Sigmoid colon (tissue), 6 donors: ENCODE measurements at regions not wholly inside any gene's neighbourhood (a gene's known extent, or its start where the extent isn't known, plus 50 kb on each side); places are given as distances from the start of the nearest gene placed in this dataset.
"Not testable (repeated sequence)": the region's sequence is repeated elsewhere in the genome, so short reads cannot be mapped to it uniquely, and the experiment has no call there.

Experiments
- DNase-seq: peaks from one replicate; pipeline ENCODE4 v3.0.0-alpha.2; 2019
- H3K27ac ChIP-seq, 4 donors: fragments of 200-600 bp; sonication (generic); one replicate each; pipeline ENCODE4 v1.5.1; 2016 to 2019; ENCODE audit warnings: mild to moderate bottlenecking in 1 of 4
- H3K27me3 ChIP-seq, 3 donors: fragments of 200-600 bp; sonication (generic); one replicate each; pipeline ENCODE4 v1.5.1; 2019; ENCODE audit warnings: mild to moderate bottlenecking in 1 of 3
- H3K36me3 ChIP-seq, 4 donors: fragments of 200-600 bp; sonication (generic); one replicate each; pipeline ENCODE4 v1.5.1; 2016 to 2019
- H3K4me1 ChIP-seq, 4 donors: fragments of 200-600 bp; sonication (generic); one replicate each; pipeline ENCODE4 v1.5.1; 2017 to 2019
- H3K4me3 ChIP-seq, 4 donors: fragments of 200-600 bp; sonication (generic); one replicate each; pipeline ENCODE4 v1.5.1; 2017 to 2019; ENCODE audit warnings: mild to moderate bottlenecking in 2 of 4, moderate library complexity in 1 of 4
- H3K9me3 ChIP-seq, 4 donors: fragments of 200-600 bp in 3 of 4; sonication (generic) in 3 of 4; one replicate each; pipeline versions ENCODE4 v1.5.1 to v1.6.1; 2013 to 2019
- EP300 ChIP-seq, 4 donors: sonication (generic); formaldehyde crosslinking; IDR thresholded peaks; one replicate each; pipeline ENCODE4 v1.6.1; 2017; ENCODE audit warnings: antibody characterized with exemption in 4 of 4
- POLR2A ChIP-seq, 2 donors: fragments of 450-650 bp; IDR thresholded peaks; one replicate each; pipeline ENCODE4 v1.6.1; 2016; ENCODE audit warnings: antibody characterized with exemption in 2 of 2, mild to moderate bottlenecking in 2 of 2, moderate library complexity in 2 of 2
- POLR2AphosphoS5 ChIP-seq, 4 donors: sonication (generic); formaldehyde crosslinking; IDR thresholded peaks; one replicate each; pipeline ENCODE4 v1.6.1; 2017; ENCODE audit warnings: antibody characterized with exemption in 4 of 4
- WGBS, 2 donors: extraction: QIAGEN DNeasy Blood & Tissue Kit; methylation state at CpG; one replicate each; pipeline ENCODE4 v1.1.7; 2013; 5-methylcytosine and 5-hydroxymethylcytosine counted together
- intact Hi-C: fragments of 100-400 bp; cut with DNase I; formaldehyde crosslinking; loops from one replicate; pipeline ENCODE4 v1.15.1; 2023
- TF ChIP-seq, protein P1 (sequence below), 4 experiments: fragments of 450-650 bp in 3 of 4; fragments of 200-600 bp in 1 of 4; IDR thresholded peaks; one replicate each; pipeline ENCODE4 v1.5.1; 2016 to 2019; ENCODE audit warnings: antibody characterized with exemption in 4 of 4, mild to moderate bottlenecking in 3 of 4, moderate library complexity in 2 of 4
- donor health status: healthy with polysubstance abuse.
- donor health status: healthy.

DNA sequence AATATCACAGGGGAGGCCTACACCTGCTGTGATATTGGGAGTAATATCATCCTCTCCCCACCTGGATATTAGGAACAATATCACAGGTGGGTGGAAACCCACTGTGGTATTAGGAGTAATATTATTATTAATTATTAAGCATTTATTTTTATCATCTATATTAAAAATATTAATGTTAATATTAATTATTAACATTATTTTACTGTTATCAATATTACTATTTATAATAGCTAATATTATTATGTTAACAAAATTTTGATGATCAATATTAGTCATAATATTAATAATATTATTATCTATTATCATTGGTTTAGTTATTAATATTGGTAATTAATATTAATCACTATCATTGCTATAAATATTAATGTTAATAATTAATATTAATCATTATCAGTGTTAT is 161.1 kb upstream of the API5 start:
- TF ChIP-seq POLR2AphosphoS5 (IDR thresholded peaks at IDR 0.05) = no peak
- TF ChIP-seq EP300 (IDR thresholded peaks at IDR 0.05) = no peak
- TF ChIP-seq POLR2A (IDR thresholded peaks at IDR 0.05) = no peak
- TF ChIP-seq, protein P1, sequence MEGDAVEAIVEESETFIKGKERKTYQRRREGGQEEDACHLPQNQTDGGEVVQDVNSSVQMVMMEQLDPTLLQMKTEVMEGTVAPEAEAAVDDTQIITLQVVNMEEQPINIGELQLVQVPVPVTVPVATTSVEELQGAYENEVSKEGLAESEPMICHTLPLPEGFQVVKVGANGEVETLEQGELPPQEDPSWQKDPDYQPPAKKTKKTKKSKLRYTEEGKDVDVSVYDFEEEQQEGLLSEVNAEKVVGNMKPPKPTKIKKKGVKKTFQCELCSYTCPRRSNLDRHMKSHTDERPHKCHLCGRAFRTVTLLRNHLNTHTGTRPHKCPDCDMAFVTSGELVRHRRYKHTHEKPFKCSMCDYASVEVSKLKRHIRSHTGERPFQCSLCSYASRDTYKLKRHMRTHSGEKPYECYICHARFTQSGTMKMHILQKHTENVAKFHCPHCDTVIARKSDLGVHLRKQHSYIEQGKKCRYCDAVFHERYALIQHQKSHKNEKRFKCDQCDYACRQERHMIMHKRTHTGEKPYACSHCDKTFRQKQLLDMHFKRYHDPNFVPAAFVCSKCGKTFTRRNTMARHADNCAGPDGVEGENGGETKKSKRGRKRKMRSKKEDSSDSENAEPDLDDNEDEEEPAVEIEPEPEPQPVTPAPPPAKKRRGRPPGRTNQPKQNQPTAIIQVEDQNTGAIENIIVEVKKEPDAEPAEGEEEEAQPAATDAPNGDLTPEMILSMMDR (IDR thresholded peaks at IDR 0.05) = no peak
- no peak for DNase-seq
- H3K4me3 ChIP-seq = no peak overlapping the region
- H3K27ac ChIP-seq = no peak overlapping the region
- H3K36me3 ChIP-seq = no peaks in the 10 kb centered on the region
- intact Hi-C loops = no loop called here
- no peaks in the 10 kb centered on the region for H3K4me1 ChIP-seq
- no peaks in the 10 kb centered on the region for H3K9me3 ChIP-seq
- H3K27me3 ChIP-seq = peaks cover 0 to 5% (median 0%) of the 10 kb centered on the region in 3 donors

DNA sequence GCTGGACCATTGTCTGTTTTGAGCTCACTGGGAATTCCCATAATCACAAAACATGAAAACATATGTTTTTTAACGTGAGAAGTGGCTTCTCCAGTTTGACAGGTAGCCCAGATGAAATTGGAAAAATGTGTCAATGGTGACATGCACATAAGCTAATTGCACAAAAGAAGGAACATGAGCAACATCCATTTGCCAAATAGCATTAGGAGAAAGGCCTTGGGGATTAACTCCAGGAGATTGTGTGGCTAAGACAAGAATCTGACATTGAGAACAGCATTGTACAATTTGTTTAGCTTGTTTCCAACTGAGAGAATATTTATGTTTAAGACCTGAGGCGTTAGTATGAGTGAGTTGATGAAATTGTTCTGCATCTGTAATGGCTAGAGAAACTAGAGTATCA is 147.0 kb upstream of the API5 start:
- Histone ChIP-seq H3K4me3 (no peak overlapping the region), H3K27me3 (no peaks in the 10 kb centered on the region), H3K27ac (no peak overlapping the region), H3K9me3 (no peaks in the 10 kb centered on the region), H3K36me3 (no peaks in the 10 kb centered on the region), H3K4me1 (no peaks in the 10 kb centered on the region)
- TF ChIP-seq POLR2AphosphoS5 (IDR thresholded peaks at IDR 0.05) (no peak), POLR2A (IDR thresholded peaks at IDR 0.05) (no peak), EP300 (IDR thresholded peaks at IDR 0.05) (no peak)
- TF ChIP-seq, protein P1 (IDR thresholded peaks at IDR 0.05) = no peak
- DNase-seq = no peak
- WGBS, 2 donors = 42 to 47% methylated on average over 2 of the region's 2 CpGs
- intact Hi-C loops = no loop called here

DNA sequence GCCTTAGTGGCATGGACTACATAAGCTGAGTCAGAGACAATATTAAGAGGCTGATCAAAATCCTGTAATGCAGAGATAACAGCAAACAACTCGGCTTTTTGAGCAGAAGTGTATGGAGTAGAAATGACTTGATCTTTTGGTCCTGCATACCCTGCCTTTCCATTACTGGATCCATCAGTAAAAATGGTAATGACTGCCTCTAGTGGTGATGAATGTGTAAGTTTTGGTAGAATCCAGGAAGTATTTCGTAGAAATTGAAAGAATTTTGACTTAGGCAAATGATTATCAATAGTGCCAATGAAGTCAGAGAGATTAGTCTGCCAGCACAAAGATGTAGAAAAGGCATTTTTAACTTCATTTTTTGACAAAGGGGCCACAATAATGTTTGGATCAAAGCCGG is 146.4 kb upstream of the API5 start:
- H3K36me3 ChIP-seq, H3K27me3 ChIP-seq, H3K27ac ChIP-seq, intact Hi-C loops, DNase-seq, H3K4me3 ChIP-seq, H3K9me3 ChIP-seq, H3K4me1 ChIP-seq: not testable (repeated sequence)
- 73 to 78% methylated on average over 3 of the region's 3 CpGs for WGBS, 2 donors

DNA sequence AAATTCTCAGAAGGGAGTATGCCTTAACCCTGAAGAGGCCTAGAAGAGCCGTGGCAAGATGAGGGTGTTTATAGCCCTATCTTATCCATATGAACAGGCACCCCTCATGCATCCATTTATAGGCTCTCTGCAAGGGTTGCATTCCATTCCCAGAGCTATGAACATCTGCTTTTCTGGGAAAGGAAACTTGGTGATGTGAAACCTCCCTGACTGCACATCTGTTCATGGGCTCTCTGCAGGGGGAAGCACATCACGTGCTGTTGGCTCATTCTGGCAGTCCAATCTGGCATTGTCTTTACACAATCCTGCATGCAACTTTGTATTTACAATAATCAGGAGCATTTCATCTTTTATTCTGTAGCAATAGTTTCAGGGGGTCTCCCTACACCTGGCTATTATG is 143.6 kb upstream of the API5 start:
- H3K27me3 ChIP-seq, H3K4me1 ChIP-seq, DNase-seq, H3K36me3 ChIP-seq, H3K4me3 ChIP-seq, H3K9me3 ChIP-seq, H3K27ac ChIP-seq, intact Hi-C loops: not testable (repeated sequence)
- 64 to 73% methylated on average over 2 of the region's 2 CpGs for WGBS, 2 donors

DNA sequence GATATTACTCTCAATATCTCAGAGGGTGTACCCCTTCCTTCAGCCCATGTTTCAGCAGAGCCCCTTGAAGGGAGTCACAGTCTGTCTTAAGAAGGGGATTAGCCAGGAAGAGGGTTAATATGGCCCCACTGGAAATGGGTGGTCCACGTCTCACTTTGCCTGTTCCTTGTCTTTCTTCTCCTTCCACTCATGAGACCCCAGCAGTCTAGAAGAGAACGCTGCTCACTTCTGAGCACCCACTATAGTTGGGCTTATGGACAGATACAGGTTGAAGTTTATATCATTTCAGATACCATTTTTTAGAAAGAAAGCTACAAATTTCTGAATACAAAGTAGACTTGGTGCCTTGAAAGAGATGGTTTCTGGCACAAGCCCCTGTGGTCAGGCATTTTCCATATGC is 139.3 kb upstream of the API5 start:
- intact Hi-C loops = no loop called here
- H3K4me3 ChIP-seq = no peak overlapping the region
- DNase-seq = no peak

DNA sequence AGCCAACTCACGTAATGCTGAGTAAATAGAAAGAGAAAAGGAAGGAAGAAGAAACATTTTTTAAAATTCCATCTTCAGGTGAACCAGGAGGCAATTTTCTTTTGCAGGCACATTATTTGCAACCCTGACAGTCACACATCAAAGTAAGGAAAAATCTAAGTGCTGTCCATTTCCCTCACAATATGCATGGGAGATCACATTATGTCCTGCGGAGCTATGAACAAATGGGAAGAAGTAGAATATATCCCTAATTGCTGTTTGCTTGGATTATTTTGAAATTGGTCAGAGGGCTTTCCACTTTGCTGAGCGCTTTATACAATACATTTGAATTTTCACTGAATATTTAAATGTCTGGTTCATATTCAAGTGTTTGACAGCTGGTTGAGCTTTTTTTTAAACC is 133.8 kb upstream of the API5 start:
- H3K9me3 ChIP-seq = no peaks in the 10 kb centered on the region
- no peaks in the 10 kb centered on the region for H3K4me1 ChIP-seq
- no peak overlapping the region for H3K27ac ChIP-seq
- intact Hi-C loops = no loop called here
- TF ChIP-seq, protein P1 (IDR thresholded peaks at IDR 0.05) = no peak
- no peak for TF ChIP-seq POLR2A (IDR thresholded peaks at IDR 0.05)
- no peak for TF ChIP-seq POLR2AphosphoS5 (IDR thresholded peaks at IDR 0.05)
- TF ChIP-seq EP300 (IDR thresholded peaks at IDR 0.05) = no peak
- DNase-seq = no peak
- no peaks in the 10 kb centered on the region for H3K27me3 ChIP-seq
- no peaks in the 10 kb centered on the region for H3K36me3 ChIP-seq
- H3K4me3 ChIP-seq = no peak overlapping the region
- WGBS, 2 donors = 65 to 88% methylated on average over 3 of the region's 3 CpGs

More for the DNA sequence above, 139.3 kb upstream of the API5 start:
- TF ChIP-seq POLR2AphosphoS5 (IDR thresholded peaks at IDR 0.05) = no peak
- TF ChIP-seq, protein P1 (IDR thresholded peaks at IDR 0.05) = no peak
- no peak for TF ChIP-seq POLR2A (IDR thresholded peaks at IDR 0.05)
- no peak for TF ChIP-seq EP300 (IDR thresholded peaks at IDR 0.05)
- WGBS, 2 donors = 80 to 86% methylated on average over 2 of the region's 2 CpGs
- H3K36me3 ChIP-seq = no peaks in the 10 kb centered on the region
- no peaks in the 10 kb centered on the region for H3K9me3 ChIP-seq
- H3K4me1 ChIP-seq = no peaks in the 10 kb centered on the region
- no peaks in the 10 kb centered on the region for H3K27me3 ChIP-seq
- no peak overlapping the region for H3K27ac ChIP-seq

DNA sequence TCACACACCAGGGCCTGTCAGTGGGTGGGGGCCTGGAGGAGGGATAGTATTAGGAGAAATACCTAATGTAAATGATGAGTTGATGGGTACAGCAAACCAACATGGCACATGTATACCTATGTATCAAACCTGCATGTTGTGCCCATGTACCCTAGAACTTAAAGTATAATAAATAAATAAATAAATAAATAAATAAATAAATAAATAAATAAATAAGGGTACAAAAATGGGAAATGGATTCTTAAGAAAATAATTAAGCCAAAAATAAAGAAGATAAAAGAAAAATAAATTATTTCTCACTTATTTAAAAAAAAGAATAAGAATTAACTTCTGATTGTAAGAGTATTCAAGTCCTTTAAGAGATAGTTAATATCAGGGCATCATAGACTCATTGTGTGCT is 117.3 kb upstream of the API5 start:
- H3K9me3 ChIP-seq, H3K4me1 ChIP-seq, H3K36me3 ChIP-seq, H3K27me3 ChIP-seq, intact Hi-C loops, H3K27ac ChIP-seq, H3K4me3 ChIP-seq, DNase-seq: not testable (repeated sequence)
